Chondrocyte (in vitro differentiated cells): ENCODE measurements at regions not wholly inside any gene's neighbourhood (a gene's known extent, or its start where the extent isn't known, plus 50 kb on each side); places are given as distances from the start of the nearest gene placed in this dataset.

Experiments
- DNase-seq: peaks from one replicate; pipeline ENCODE4 v3.0.0; 2021; ENCODE audit warnings: mixed read lengths, low spot score
- H3K27ac Mint-ChIP-seq: one replicate; pipeline ENCODE4 v1.8.0; 2021; ENCODE audit warnings: mild to moderate bottlenecking, moderate library complexity, mixed read lengths; ENCODE audit not compliant: unreplicated experiment
- H3K27me3 Mint-ChIP-seq: 2 replicates; pipeline ENCODE4 v1.8.0; 2021; ENCODE audit warnings: low read depth, mixed read lengths
- H3K36me3 Mint-ChIP-seq: 2 replicates; pipeline ENCODE4 v1.8.0; 2021; ENCODE audit warnings: low read depth, mixed read lengths
- H3K4me1 Mint-ChIP-seq: 2 replicates; pipeline ENCODE4 v1.8.0; 2021; ENCODE audit warnings: low read depth, mild to moderate bottlenecking, mixed read lengths
- H3K4me3 Mint-ChIP-seq: one replicate; pipeline ENCODE4 v1.8.0; 2021; ENCODE audit warnings: mild to moderate bottlenecking, moderate library complexity, mixed read lengths; ENCODE audit not compliant: unreplicated experiment
- H3K9me3 Mint-ChIP-seq: 2 replicates; pipeline ENCODE4 v1.8.0; 2021; ENCODE audit warnings: low read depth, mixed read lengths
- CTCF ChIP-seq: fragments of 200-600 bp; sonication (generic); IDR thresholded peaks from 2 replicates; pipeline ENCODE4 v1.5.0; 2021; ENCODE audit warnings: antibody characterized with exemption, mild to moderate bottlenecking, moderate library complexity

- H3K4me1 Mint-ChIP-seq = peaks cover 12% of the 10 kb centered on the region
- no peak for DNase-seq
- peaks cover 3% of the 10 kb centered on the region for H3K9me3 Mint-ChIP-seq
- H3K36me3 Mint-ChIP-seq = peaks cover 1% of the 10 kb centered on the region
- TF ChIP-seq CTCF = no peak
- H3K27me3 Mint-ChIP-seq = peaks cover 7% of the 10 kb centered on the region
- H3K27ac Mint-ChIP-seq = no peak overlapping the region
- no peak overlapping the region for H3K4me3 Mint-ChIP-seq
These were observed 193.8 kb upstream of the RGMA start for GRCh38 chr15:93282808-93283207.

GRCh38 chr15:93278783-93279182 is 189.8 kb upstream of the RGMA start:
- Mint-ChIP-seq H3K4me3 (no peak overlapping the region), H3K4me1 (peaks cover 8% of the 10 kb centered on the region), H3K27me3 (peaks cover 8% of the 10 kb centered on the region), H3K9me3 (peaks cover 7% of the 10 kb centered on the region), H3K36me3 (peaks cover 3% of the 10 kb centered on the region), H3K27ac (no peak overlapping the region)
- no peak for DNase-seq
- no peak for TF ChIP-seq CTCF

- Mint-ChIP-seq H3K9me3 (peaks cover 5% of the 10 kb centered on the region), H3K36me3 (peaks cover 3% of the 10 kb centered on the region), H3K27me3 (peaks cover 8% of the 10 kb centered on the region), H3K4me1 (peaks cover 8% of the 10 kb centered on the region), H3K4me3 (no peak overlapping the region), H3K27ac (no peak overlapping the region)
- TF ChIP-seq CTCF = no peak
- no peak for DNase-seq
These were observed 189.0 kb upstream of the RGMA start for GRCh38 chr15:93278006-93278405.

- TF ChIP-seq CTCF = no peak
- H3K27ac Mint-ChIP-seq = no peak overlapping the region
- no peaks in the 10 kb centered on the region for H3K4me1 Mint-ChIP-seq
- no peak overlapping the region for H3K4me3 Mint-ChIP-seq
- peaks cover 16% of the 10 kb centered on the region for H3K36me3 Mint-ChIP-seq
- H3K27me3 Mint-ChIP-seq = peaks cover 2% of the 10 kb centered on the region
- H3K9me3 Mint-ChIP-seq = peaks cover 34% of the 10 kb centered on the region
- DNase-seq = no peak
These were observed 185.2 kb upstream of the RGMA start for GRCh38 chr15:93274257-93274656.

- Mint-ChIP-seq H3K27me3 (peaks cover 2% of the 10 kb centered on the region), H3K4me1 (no peaks in the 10 kb centered on the region), H3K36me3 (peaks cover 16% of the 10 kb centered on the region), H3K4me3 (no peak overlapping the region), H3K9me3 (peaks cover 41% of the 10 kb centered on the region), H3K27ac (no peak overlapping the region)
- TF ChIP-seq CTCF = no peak
- no peak for DNase-seq
These were observed 182.9 kb upstream of the RGMA start for GRCh38 chr15:93271871-93272270.
